ENCODE measurements at regions not wholly inside any gene's neighbourhood (a gene's known extent, or its start where the extent isn't known, plus 50 kb on each side); places are given as distances from the start of the nearest gene placed in this dataset.

- TF ChIP-seq CTCF (IDR thresholded peaks at IDR 0.05) (no peak), POLR2A (IDR thresholded peaks at IDR 0.05) (no peak)
Observed at GRCh38 chr3:177523067-177523675, 325.9 kb upstream of the TBL1XR1 start.
